ENCODE measurements at regions not wholly inside any gene's neighbourhood (a gene's known extent, or its start where the extent isn't known, plus 50 kb on each side); places are given as distances from the start of the nearest gene placed in this dataset.
"Not testable (repeated sequence)": the region's sequence is repeated elsewhere in the genome, so short reads cannot be mapped to it uniquely, and the experiment has no call there.

- H3K4me3 ChIP-seq (ENCODE audit: low read length): no peak overlapping the region
- TF ChIP-seq CTCF (conservative IDR thresholded peaks at IDR 0.05; ENCODE audit: low read depth, low read length): no peak
- DNase-seq (ENCODE audit: low read depth): no peak
Observed at GRCh38 chr6:118367314-118367713, 180.8 kb upstream of the PLN start.

- H3K4me3 ChIP-seq (ENCODE audit: low read length): no peak overlapping the region
- no peak for TF ChIP-seq CTCF (conservative IDR thresholded peaks at IDR 0.05; ENCODE audit: low read depth, low read length)
- DNase-seq (ENCODE audit: low read depth): no peak
Observed at GRCh38 chr6:118370722-118371121, 177.4 kb upstream of the PLN start.

- H3K4me3 ChIP-seq (ENCODE audit: low read length): no peak overlapping the region
- DNase-seq (ENCODE audit: low read depth): no peak
- TF ChIP-seq CTCF (conservative IDR thresholded peaks at IDR 0.05; ENCODE audit: low read depth, low read length): no peak
Observed at GRCh38 chr6:118371955-118372354, 176.1 kb upstream of the PLN start.

GRCh38 chr6:118372413-118372812, 175.7 kb upstream of the PLN start:
- no peak overlapping the region for H3K4me3 ChIP-seq (ENCODE audit: low read length)
- peak; percentile 57 for DNase-seq (ENCODE audit: low read depth)
- TF ChIP-seq CTCF (conservative IDR thresholded peaks at IDR 0.05; ENCODE audit: low read depth, low read length): no peak

- TF ChIP-seq CTCF (conservative IDR thresholded peaks at IDR 0.05; ENCODE audit: low read depth, low read length): no peak
- no peak for DNase-seq (ENCODE audit: low read depth)
- H3K4me3 ChIP-seq (ENCODE audit: low read length): no peak overlapping the region
Observed at GRCh38 chr6:118377711-118378414, 170.2 kb upstream of the PLN start.

DNA sequence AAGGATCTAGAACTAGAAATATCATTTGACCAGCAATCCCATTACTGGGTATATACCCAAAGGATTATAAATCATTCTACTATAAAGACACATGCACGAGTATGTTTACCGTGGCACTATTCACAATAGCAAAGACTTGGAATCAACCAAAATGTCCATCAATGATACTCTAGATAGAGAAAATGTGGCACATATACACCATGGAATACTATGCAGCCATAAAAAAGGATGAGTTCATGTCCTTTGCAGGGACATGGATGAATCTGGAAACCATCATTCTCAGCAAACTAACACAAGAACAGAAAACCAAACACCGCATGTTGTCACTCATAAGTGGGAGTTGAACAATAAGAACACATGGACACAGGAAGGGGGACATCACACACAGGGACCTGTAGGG, 167.5 kb upstream of the PLN start:
- DNase-seq (ENCODE audit: low read depth): not testable (repeated sequence)

GRCh38 chr6:118382126-118382525, 166.0 kb upstream of the PLN start:
- no peak for TF ChIP-seq CTCF (conservative IDR thresholded peaks at IDR 0.05; ENCODE audit: low read depth, low read length)
- no peak overlapping the region for H3K4me3 ChIP-seq (ENCODE audit: low read length)
- DNase-seq (ENCODE audit: low read depth): no peak

More for the DNA sequence above, 167.5 kb upstream of the PLN start:
- H3K4me3 ChIP-seq (ENCODE audit: low read length): not testable (repeated sequence)

Data from retinal pigment epithelial cell (primary cell).